ENCODE measurements at regions not wholly inside any gene's neighbourhood (a gene's known extent, or its start where the extent isn't known, plus 50 kb on each side); places are given as distances from the start of the nearest gene placed in this dataset.

DNA sequence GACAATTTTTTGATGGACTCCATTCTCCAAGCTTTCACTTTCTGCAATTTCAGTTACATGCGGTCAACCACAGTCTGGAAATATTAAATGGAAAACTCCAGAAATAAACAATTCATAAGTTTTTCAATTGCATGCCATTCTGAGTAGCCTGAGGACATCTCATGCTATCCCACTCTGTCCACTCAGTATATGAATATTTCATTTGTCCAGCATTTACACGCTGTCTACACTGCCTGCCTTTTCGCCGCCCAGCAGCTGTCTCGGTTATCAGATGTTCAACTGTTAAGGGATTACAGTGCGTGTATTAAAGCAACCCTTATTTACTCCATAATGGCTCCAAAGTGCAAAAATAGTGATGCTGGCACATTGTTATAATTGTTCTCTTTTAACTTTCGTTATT lies 116.3 kb downstream of the ADSS2 start:
- Mint-ChIP-seq H3K4me3 (no peak overlapping the region), H3K27me3 (peaks cover 24% of the 10 kb centered on the region), H3K9me3 (no peaks in the 10 kb centered on the region), H3K27ac (no peak overlapping the region), H3K4me1 (ENCODE audit: low read depth) (no peaks in the 10 kb centered on the region), H3K36me3 (ENCODE audit: low read depth) (no peaks in the 10 kb centered on the region)
- CTCF ChIA-PET = no interaction called here
- POLR2A ChIA-PET = no interaction called here
- Histone ChIP-seq H3K36me3 (ENCODE audit: insufficient read depth, low read length) (no peaks in the 10 kb centered on the region), H3K9me3 (ENCODE audit: control insufficient read depth in 1 of 2, insufficient read depth in 1 of 2, low read length in 2 of 2) (no peaks in the 10 kb centered on the region), H3K27me3 (ENCODE audit: control insufficient read depth in 1 of 2, insufficient read depth in 2 of 2, low read length in 2 of 2) (peaks cover 0 to 2% of the 10 kb centered on the region in 2 experiments), H3K27ac (ENCODE audit: low read depth in 1 of 2, low read length in 2 of 2) (no peak overlapping the region), H3K4me1 (ENCODE audit: insufficient read depth, low read length) (no peaks in the 10 kb centered on the region), H3K4me3 (ENCODE audit: low read length) (no peak overlapping the region)
- intact Hi-C loops (cut with DNase I, micrococcal nuclease) = no loop called here
- no peak for DNase-seq
- TF ChIP-seq, protein P1, sequence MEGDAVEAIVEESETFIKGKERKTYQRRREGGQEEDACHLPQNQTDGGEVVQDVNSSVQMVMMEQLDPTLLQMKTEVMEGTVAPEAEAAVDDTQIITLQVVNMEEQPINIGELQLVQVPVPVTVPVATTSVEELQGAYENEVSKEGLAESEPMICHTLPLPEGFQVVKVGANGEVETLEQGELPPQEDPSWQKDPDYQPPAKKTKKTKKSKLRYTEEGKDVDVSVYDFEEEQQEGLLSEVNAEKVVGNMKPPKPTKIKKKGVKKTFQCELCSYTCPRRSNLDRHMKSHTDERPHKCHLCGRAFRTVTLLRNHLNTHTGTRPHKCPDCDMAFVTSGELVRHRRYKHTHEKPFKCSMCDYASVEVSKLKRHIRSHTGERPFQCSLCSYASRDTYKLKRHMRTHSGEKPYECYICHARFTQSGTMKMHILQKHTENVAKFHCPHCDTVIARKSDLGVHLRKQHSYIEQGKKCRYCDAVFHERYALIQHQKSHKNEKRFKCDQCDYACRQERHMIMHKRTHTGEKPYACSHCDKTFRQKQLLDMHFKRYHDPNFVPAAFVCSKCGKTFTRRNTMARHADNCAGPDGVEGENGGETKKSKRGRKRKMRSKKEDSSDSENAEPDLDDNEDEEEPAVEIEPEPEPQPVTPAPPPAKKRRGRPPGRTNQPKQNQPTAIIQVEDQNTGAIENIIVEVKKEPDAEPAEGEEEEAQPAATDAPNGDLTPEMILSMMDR (IDR thresholded peaks at IDR 0.05) = no peak
- ATAC-seq (ENCODE audit: poor library complexity) = no peak

DNA sequence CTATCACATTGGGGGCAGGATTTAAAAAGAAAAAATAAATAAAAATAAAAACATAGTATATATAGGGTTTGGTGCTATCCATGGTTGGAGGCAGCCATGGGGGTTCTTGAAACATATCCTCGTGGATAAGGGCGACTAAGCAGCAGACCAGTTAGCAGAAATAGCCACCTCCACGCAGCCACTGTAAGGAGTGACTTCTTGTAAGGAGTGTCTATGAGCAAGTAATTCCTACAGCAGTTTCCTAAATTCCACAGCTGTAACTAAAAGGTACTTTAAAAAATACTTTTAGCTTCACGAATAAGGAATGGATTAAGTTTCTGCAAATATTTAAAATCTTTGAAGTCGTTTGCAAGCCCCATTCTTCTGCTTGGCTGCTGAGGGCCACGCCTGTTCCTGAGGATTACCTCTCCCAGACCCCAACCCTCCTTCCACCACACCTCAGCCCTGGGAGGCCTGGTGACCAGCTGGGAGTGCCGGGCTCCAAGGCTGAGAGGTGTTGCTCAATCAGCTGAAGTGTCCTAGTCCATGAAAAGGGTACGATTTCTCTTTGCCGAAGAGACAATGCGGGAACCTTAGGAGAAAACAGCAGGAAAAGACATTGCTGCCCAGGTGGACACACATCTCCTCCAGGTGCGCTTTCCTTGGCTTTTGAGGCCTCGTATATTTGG lies 115.3 kb downstream of the ADSS2 start:
- ChIA-PET CTCF (no interaction called here), POLR2A (no interaction called here)

GRCh38 chr1:244337839-244338238 lies 113.9 kb downstream of the ADSS2 start:
- Histone ChIP-seq H3K36me3 (ENCODE audit: insufficient read depth, low read length) (no peaks in the 10 kb centered on the region), H3K4me3 (ENCODE audit: low read length) (no peak overlapping the region), H3K27me3 (ENCODE audit: control insufficient read depth in 1 of 2, insufficient read depth in 2 of 2, low read length in 2 of 2) (peaks cover 0 to 2% of the 10 kb centered on the region in 2 experiments), H3K4me1 (ENCODE audit: insufficient read depth, low read length) (peaks cover 10% of the 10 kb centered on the region), H3K27ac (ENCODE audit: low read depth in 1 of 2, low read length in 2 of 2) (no peak overlapping the region), H3K9me3 (ENCODE audit: control insufficient read depth in 1 of 2, insufficient read depth in 1 of 2, low read length in 2 of 2) (no peaks in the 10 kb centered on the region)
- DNase-seq (no peak), ATAC-seq (ENCODE audit: poor library complexity) (no peak)
- no peak overlapping the region for H3K27ac Mint-ChIP-seq
- peaks cover 6% of the 10 kb centered on the region for H3K4me1 Mint-ChIP-seq (ENCODE audit: low read depth)
- ChIA-PET CTCF (no interaction called here), POLR2A (no interaction called here)
- no peaks in the 10 kb centered on the region for H3K36me3 Mint-ChIP-seq (ENCODE audit: low read depth)
- intact Hi-C loops (cut with DNase I, micrococcal nuclease) = no loop called here
- H3K9me3 Mint-ChIP-seq = no peaks in the 10 kb centered on the region
- TF ChIP-seq, protein P1 (IDR thresholded peaks at IDR 0.05) = no peak
- H3K4me3 Mint-ChIP-seq = no peak overlapping the region
- H3K27me3 Mint-ChIP-seq = peaks cover 24% of the 10 kb centered on the region

More for the DNA sequence above, 115.3 kb downstream of the ADSS2 start:
- Histone ChIP-seq H3K4me1 (ENCODE audit: insufficient read depth, low read length) (peaks cover 4% of the 10 kb centered on the region), H3K4me3 (ENCODE audit: low read length) (no peak overlapping the region), H3K27me3 (ENCODE audit: control insufficient read depth in 1 of 2, insufficient read depth in 2 of 2, low read length in 2 of 2) (peaks cover 0 to 2% of the 10 kb centered on the region in 2 experiments), H3K27ac (ENCODE audit: low read depth in 1 of 2, low read length in 2 of 2) (no peak overlapping the region), H3K36me3 (ENCODE audit: insufficient read depth, low read length) (no peaks in the 10 kb centered on the region), H3K9me3 (ENCODE audit: control insufficient read depth in 1 of 2, insufficient read depth in 1 of 2, low read length in 2 of 2) (no peaks in the 10 kb centered on the region)
- Mint-ChIP-seq H3K36me3 (ENCODE audit: low read depth) (no peaks in the 10 kb centered on the region), H3K9me3 (no peaks in the 10 kb centered on the region), H3K4me3 (no peak overlapping the region), H3K27ac (no peak overlapping the region), H3K4me1 (ENCODE audit: low read depth) (peaks cover 2% of the 10 kb centered on the region), H3K27me3 (peaks cover 24% of the 10 kb centered on the region)
- no peak for ATAC-seq (ENCODE audit: poor library complexity)
- intact Hi-C loops (cut with DNase I, micrococcal nuclease) = no loop called here
- DNase-seq = no peak
- TF ChIP-seq, protein P1 (IDR thresholded peaks at IDR 0.05) = no peak

Measured in CD4-positive, alpha-beta T cell (primary cell).